AG04450 (cell line): ENCODE measurements at regions not wholly inside any gene's neighbourhood (a gene's known extent, or its start where the extent isn't known, plus 50 kb on each side); places are given as distances from the start of the nearest gene placed in this dataset.

Source experiments
- CTCF ChIA-PET: fragments of 300-600, 350-600 bp; formaldehyde crosslinking; extraction: SDS; loops from one replicate; lab custom pipeline; 2022; ENCODE audit warnings: antibody characterized with exemption, inconsistent platforms; lab: Charles Lee
- POLR2A ChIA-PET: fragments of 350-600 bp; formaldehyde crosslinking; extraction: SDS; loops from one replicate; lab custom pipeline; 2021; ENCODE audit warnings: antibody characterized with exemption, inconsistent platforms; lab: Yijun Ruan, JAX
- DNase-seq: peaks from one replicate; pipeline ENCODE4 v3.0.0-alpha.2; 2011; ENCODE audit warnings: low read depth, low spot score
- H3K27ac ChIP-seq: one replicate; pipeline ENCODE4 v1.5.1; 2012; ENCODE audit warnings: low read depth, low read length, control low read depth
- H3K27me3 ChIP-seq: one replicate; pipeline ENCODE4 v1.6.0; 2012; ENCODE audit warnings: low read length; ENCODE audit not compliant: control insufficient read depth, insufficient read depth
- H3K4me3 ChIP-seq: 2 replicates; pipeline ENCODE4 v1.5.1; 2011; ENCODE audit warnings: mild to moderate bottlenecking, low read depth, low read length, control low read depth
- H3K9me3 ChIP-seq: 2 replicates; pipeline ENCODE4 v1.5.1; 2012; ENCODE audit warnings: low read length; ENCODE audit not compliant: control insufficient read depth, insufficient read depth
- CTCF ChIP-seq: IDR thresholded peaks from 2 replicates; pipeline ENCODE4 v1.5.1; 2011; ENCODE audit warnings: low read depth, low read length, control low read depth, inconsistent platforms

- POLR2A ChIA-PET = no interaction called here
- Histone ChIP-seq H3K4me3 (no peak overlapping the region), H3K9me3 (no peaks in the 10 kb centered on the region), H3K27ac (no peak overlapping the region), H3K27me3 (no peaks in the 10 kb centered on the region)
- no peak for TF ChIP-seq CTCF
- CTCF ChIA-PET = interaction anchor here (0.7 to 2.5 kb wide), 3 partner anchors 196 to 263 kb away, joined by 3 to 13 read pairs (median 4); no protein-coding TSS in a partner anchor
- DNase-seq = no peak
Measured at GRCh38 chr3:159609625-159610024, 379.0 kb upstream of the IL12A start.

GRCh38 chr3:159616234-159616825 lies 372.3 kb upstream of the IL12A start:
- Histone ChIP-seq H3K27me3 (no peaks in the 10 kb centered on the region), H3K4me3 (no peak overlapping the region), H3K9me3 (no peaks in the 10 kb centered on the region), H3K27ac (no peak overlapping the region)
- peak; percentile 70 for TF ChIP-seq CTCF
- DNase-seq = no peak
- POLR2A ChIA-PET = no interaction called here
- CTCF ChIA-PET = interaction anchor here (0.8 to 3.4 kb wide), 7 partner anchors 118 to 212 kb away, joined by 3 to 65 read pairs (median 3); no protein-coding TSS in a partner anchor

GRCh38 chr3:159619341-159619885 lies 369.2 kb upstream of the IL12A start:
- H3K27me3 ChIP-seq = no peaks in the 10 kb centered on the region
- ChIA-PET POLR2A (interaction anchor here (1.2 kb wide), 1 partner anchor 144 kb away, joined by 3 read pairs; no protein-coding TSS in a partner anchor), CTCF (interaction anchor here (1.5 to 4.5 kb wide), 3 partner anchors 53 to 387 kb away, joined by 3 to 32 read pairs (median 7); no protein-coding TSS in a partner anchor)
- DNase-seq = no peak
- H3K9me3 ChIP-seq = no peaks in the 10 kb centered on the region
- H3K27ac ChIP-seq = no peak overlapping the region
- no peak overlapping the region for H3K4me3 ChIP-seq
- TF ChIP-seq CTCF = no peak

- DNase-seq = no peak
- Histone ChIP-seq H3K4me3 (no peak overlapping the region), H3K27ac (no peak overlapping the region), H3K27me3 (no peaks in the 10 kb centered on the region), H3K9me3 (no peaks in the 10 kb centered on the region)
- ChIA-PET POLR2A (interaction anchor here (1.2 kb wide), 1 partner anchor 144 kb away, joined by 3 read pairs; no protein-coding TSS in a partner anchor), CTCF (interaction anchor here (1.5 to 4.5 kb wide), 3 partner anchors 52 to 386 kb away, joined by 3 to 32 read pairs (median 7); no protein-coding TSS in a partner anchor)
- TF ChIP-seq CTCF = no peak
Measured at GRCh38 chr3:159620281-159620680, 368.4 kb upstream of the IL12A start.

GRCh38 chr3:159620873-159621272 lies 367.8 kb upstream of the IL12A start:
- POLR2A ChIA-PET = interaction anchor here (0.6 kb wide), 1 partner anchor 112 kb away, joined by 3 read pairs; no protein-coding TSS in a partner anchor
- no peak overlapping the region for H3K27ac ChIP-seq

More at GRCh38 chr3:159620873-159621272, 367.8 kb upstream of the IL12A start:
- no peak for TF ChIP-seq CTCF
- no peak for DNase-seq
- Histone ChIP-seq H3K27me3 (no peaks in the 10 kb centered on the region), H3K9me3 (no peaks in the 10 kb centered on the region), H3K4me3 (no peak overlapping the region)
- CTCF ChIA-PET = interaction anchor here (1.5 to 4.5 kb wide), 4 partner anchors 52 to 386 kb away, joined by 3 to 32 read pairs (median 6); no protein-coding TSS in a partner anchor
